Thoracic aorta (tissue), 2 donors: ENCODE measurements at regions not wholly inside any gene's neighbourhood (a gene's known extent, or its start where the extent isn't known, plus 50 kb on each side); places are given as distances from the start of the nearest gene placed in this dataset.

Experiments
- ATAC-seq: fragments of 150-250 bp; one replicate; pipeline ENCODE4 v1.8.0; 2017; ENCODE audit warnings: low read depth; ENCODE audit not compliant: insufficient number of reproducible peaks, low FRiP score
- DNase-seq: peaks from one replicate; pipeline ENCODE4 v3.0.0-alpha.2; 2020; ENCODE audit warnings: low spot score
- H3K27ac ChIP-seq, 2 donors: fragments of 200-600 bp; sonication (generic); 1 replicate in 1 of 2; 2 replicates in 1 of 2; pipeline ENCODE4 v1.5.1; 2016; ENCODE audit warnings: mild to moderate bottlenecking in 2 of 2, moderate library complexity in 2 of 2
- H3K27me3 ChIP-seq: fragments of 200-600 bp; sonication (generic); replicated peaks from 2 replicates; pipeline ENCODE4 v1.6.0; 2016; ENCODE audit warnings: mild to moderate bottlenecking; ENCODE audit not compliant: insufficient read depth
- H3K36me3 ChIP-seq: fragments of 200-600 bp; sonication (generic); one replicate; pipeline ENCODE4 v1.5.1; 2016
- H3K4me1 ChIP-seq, 2 donors: fragments of 200-600 bp; sonication (generic); 1 replicate in 1 of 2; 2 replicates in 1 of 2; pipeline versions ENCODE4 v1.5.1 to v1.6.0; 2016; ENCODE audit warnings: low read depth in 2 of 2, mild to moderate bottlenecking in 1 of 2; ENCODE audit not compliant: control insufficient read depth in 1 of 2
- H3K4me3 ChIP-seq: fragments of 200-600 bp; sonication (generic); 2 replicates; pipeline ENCODE4 v1.5.1; 2016; ENCODE audit warnings: mild to moderate bottlenecking
- H3K9me3 ChIP-seq: fragments of 200-600 bp; sonication (generic); 2 replicates; pipeline ENCODE4 v1.5.1; 2016
- CTCF ChIP-seq: fragments of 200-600 bp; sonication (generic); IDR thresholded peaks from one replicate; pipeline ENCODE4 v1.5.1; 2019; ENCODE audit warnings: antibody characterized with exemption

- DNase-seq (no peak), ATAC-seq (no peak)
- H3K27me3 ChIP-seq = no peaks in the 10 kb centered on the region
- H3K4me1 ChIP-seq = peaks cover 7 to 20% of the 10 kb centered on the region in 2 donors
- H3K9me3 ChIP-seq = no peaks in the 10 kb centered on the region
- peak overlapping the region; percentile 8 for H3K4me3 ChIP-seq
- no peak for TF ChIP-seq CTCF
- H3K27ac ChIP-seq = no peak overlapping the region
- no peaks in the 10 kb centered on the region for H3K36me3 ChIP-seq
These were observed 643.8 kb downstream of the SQOR start for GRCh38 chr15:46278486-46279090.

- no peak for ATAC-seq
- no peak for DNase-seq
- H3K4me1 ChIP-seq = peaks cover 7 to 20% of the 10 kb centered on the region in 2 donors
- no peaks in the 10 kb centered on the region for H3K27me3 ChIP-seq
- no peak overlapping the region for H3K27ac ChIP-seq
- no peak overlapping the region for H3K4me3 ChIP-seq
- H3K9me3 ChIP-seq = no peaks in the 10 kb centered on the region
- H3K36me3 ChIP-seq = no peaks in the 10 kb centered on the region
- no peak for TF ChIP-seq CTCF
These were observed 646.1 kb downstream of the SQOR start for GRCh38 chr15:46280762-46281542.

- no peak for TF ChIP-seq CTCF
- Histone ChIP-seq H3K4me1 (peaks cover 0 to 5% of the 10 kb centered on the region in 2 donors), H3K27ac (no peak overlapping the region), H3K36me3 (no peaks in the 10 kb centered on the region), H3K4me3 (no peak overlapping the region), H3K9me3 (no peaks in the 10 kb centered on the region), H3K27me3 (no peaks in the 10 kb centered on the region)
- no peak for ATAC-seq
- DNase-seq = no peak
These were observed 658.7 kb downstream of the SQOR start for GRCh38 chr15:46293550-46293949.

GRCh38 chr15:46296002-46296401 is 661.2 kb downstream of the SQOR start:
- no peak for TF ChIP-seq CTCF
- Histone ChIP-seq H3K36me3 (no peaks in the 10 kb centered on the region), H3K27me3 (no peaks in the 10 kb centered on the region), H3K27ac (no peak overlapping the region), H3K4me1 (peaks cover 0 to 5% of the 10 kb centered on the region in 2 donors), H3K4me3 (no peak overlapping the region), H3K9me3 (no peaks in the 10 kb centered on the region)
- DNase-seq (no peak), ATAC-seq (no peak)

GRCh38 chr15:46296797-46297196 is 662.0 kb downstream of the SQOR start:
- Histone ChIP-seq H3K4me1 (peaks cover 0 to 5% of the 10 kb centered on the region in 2 donors), H3K27me3 (no peaks in the 10 kb centered on the region), H3K36me3 (no peaks in the 10 kb centered on the region), H3K9me3 (no peaks in the 10 kb centered on the region), H3K4me3 (no peak overlapping the region), H3K27ac (no peak overlapping the region)
- no peak for TF ChIP-seq CTCF
- ATAC-seq = no peak
- DNase-seq = no peak
